Glutamatergic neuron (in vitro differentiated cells): ENCODE measurements at regions not wholly inside any gene's neighbourhood (a gene's known extent, or its start where the extent isn't known, plus 50 kb on each side); places are given as distances from the start of the nearest gene placed in this dataset.

Experiments used
- DNase-seq: peaks from one replicate; pipeline ENCODE4 v3.0.0; 2022
- H3K27ac Mint-ChIP-seq: one replicate; pipeline ENCODE4 v1.8.0; 2020; ENCODE audit warnings: mild to moderate bottlenecking, mixed read lengths, inconsistent platforms; ENCODE audit not compliant: unreplicated experiment
- H3K27me3 Mint-ChIP-seq: one replicate; pipeline ENCODE4 v1.8.0; 2020; ENCODE audit warnings: mild to moderate bottlenecking, moderate library complexity, mixed read lengths, inconsistent platforms; ENCODE audit not compliant: unreplicated experiment
- H3K36me3 Mint-ChIP-seq: one replicate; pipeline ENCODE4 v1.8.0; 2020; ENCODE audit warnings: mild to moderate bottlenecking, mixed read lengths, inconsistent platforms; ENCODE audit not compliant: unreplicated experiment
- H3K4me1 Mint-ChIP-seq: one replicate; pipeline ENCODE4 v1.8.0; 2020; ENCODE audit warnings: mild to moderate bottlenecking, low read depth, mixed read lengths, inconsistent platforms; ENCODE audit not compliant: unreplicated experiment
- H3K4me3 Mint-ChIP-seq: one replicate; pipeline ENCODE4 v1.8.0; 2020; ENCODE audit warnings: mild to moderate bottlenecking, mixed read lengths, inconsistent platforms; ENCODE audit not compliant: unreplicated experiment
- H3K9me3 Mint-ChIP-seq: one replicate; pipeline ENCODE4 v1.8.0; 2020; ENCODE audit warnings: mild to moderate bottlenecking, moderate library complexity, mixed read lengths, inconsistent platforms; ENCODE audit not compliant: unreplicated experiment
- TF ChIP-seq, protein P1 (sequence below): fragments of 200-600 bp; sonication (generic); IDR thresholded peaks from one replicate; pipeline ENCODE4 v1.5.0; 2021; ENCODE audit not compliant: partially characterized antibody, unreplicated experiment

DNA sequence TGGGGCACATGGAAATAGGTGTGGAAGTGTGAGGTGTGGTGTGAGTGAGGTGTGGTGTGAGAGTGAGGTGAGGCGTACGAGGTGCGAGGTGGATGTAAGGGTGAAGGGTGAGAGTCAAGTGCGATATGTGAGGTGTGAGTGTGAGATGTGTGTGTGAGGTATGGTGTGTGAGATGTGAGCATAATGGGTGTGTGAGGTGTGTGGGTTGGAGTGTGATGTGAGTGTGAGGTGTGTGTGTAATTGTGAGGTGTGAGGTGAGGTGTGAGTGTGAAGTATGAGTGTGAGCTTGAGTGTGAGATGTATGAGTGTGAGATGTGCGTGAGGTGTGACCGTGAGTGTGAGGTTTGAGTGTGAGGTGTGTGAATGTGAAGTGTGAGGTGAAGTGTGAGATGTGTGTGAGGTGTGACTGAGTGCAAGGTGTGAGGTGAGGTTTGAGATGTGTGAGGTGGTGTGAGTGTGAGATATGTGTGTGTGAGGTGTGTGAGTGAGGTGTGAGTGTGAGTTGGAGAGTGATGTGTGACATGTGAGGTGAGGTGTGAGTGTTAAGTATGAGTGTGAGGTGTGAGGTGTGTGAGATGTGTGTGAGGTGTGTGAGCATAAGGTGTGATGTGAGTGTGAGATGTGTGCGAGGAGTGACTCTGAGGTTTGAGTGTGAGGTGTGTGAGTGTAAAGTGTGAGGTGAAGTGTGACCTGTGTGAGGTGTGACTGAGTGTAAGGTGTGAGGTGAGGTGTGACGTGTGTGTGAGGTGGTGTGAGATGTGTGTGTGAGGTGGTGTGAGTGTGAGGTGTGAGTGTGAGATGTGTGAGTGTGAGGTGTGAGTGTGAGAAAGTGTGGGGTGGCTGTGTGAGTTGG is 354.0 kb downstream of the FOXL1 start:
- Mint-ChIP-seq H3K27me3 (peaks cover 2% of the 10 kb centered on the region), H3K4me1 (no peaks in the 10 kb centered on the region), H3K27ac (no peak overlapping the region), H3K36me3 (no peaks in the 10 kb centered on the region), H3K9me3 (no peaks in the 10 kb centered on the region), H3K4me3 (no peak overlapping the region)
- no peak for DNase-seq
- TF ChIP-seq, protein P1, sequence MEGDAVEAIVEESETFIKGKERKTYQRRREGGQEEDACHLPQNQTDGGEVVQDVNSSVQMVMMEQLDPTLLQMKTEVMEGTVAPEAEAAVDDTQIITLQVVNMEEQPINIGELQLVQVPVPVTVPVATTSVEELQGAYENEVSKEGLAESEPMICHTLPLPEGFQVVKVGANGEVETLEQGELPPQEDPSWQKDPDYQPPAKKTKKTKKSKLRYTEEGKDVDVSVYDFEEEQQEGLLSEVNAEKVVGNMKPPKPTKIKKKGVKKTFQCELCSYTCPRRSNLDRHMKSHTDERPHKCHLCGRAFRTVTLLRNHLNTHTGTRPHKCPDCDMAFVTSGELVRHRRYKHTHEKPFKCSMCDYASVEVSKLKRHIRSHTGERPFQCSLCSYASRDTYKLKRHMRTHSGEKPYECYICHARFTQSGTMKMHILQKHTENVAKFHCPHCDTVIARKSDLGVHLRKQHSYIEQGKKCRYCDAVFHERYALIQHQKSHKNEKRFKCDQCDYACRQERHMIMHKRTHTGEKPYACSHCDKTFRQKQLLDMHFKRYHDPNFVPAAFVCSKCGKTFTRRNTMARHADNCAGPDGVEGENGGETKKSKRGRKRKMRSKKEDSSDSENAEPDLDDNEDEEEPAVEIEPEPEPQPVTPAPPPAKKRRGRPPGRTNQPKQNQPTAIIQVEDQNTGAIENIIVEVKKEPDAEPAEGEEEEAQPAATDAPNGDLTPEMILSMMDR = no peak

DNA sequence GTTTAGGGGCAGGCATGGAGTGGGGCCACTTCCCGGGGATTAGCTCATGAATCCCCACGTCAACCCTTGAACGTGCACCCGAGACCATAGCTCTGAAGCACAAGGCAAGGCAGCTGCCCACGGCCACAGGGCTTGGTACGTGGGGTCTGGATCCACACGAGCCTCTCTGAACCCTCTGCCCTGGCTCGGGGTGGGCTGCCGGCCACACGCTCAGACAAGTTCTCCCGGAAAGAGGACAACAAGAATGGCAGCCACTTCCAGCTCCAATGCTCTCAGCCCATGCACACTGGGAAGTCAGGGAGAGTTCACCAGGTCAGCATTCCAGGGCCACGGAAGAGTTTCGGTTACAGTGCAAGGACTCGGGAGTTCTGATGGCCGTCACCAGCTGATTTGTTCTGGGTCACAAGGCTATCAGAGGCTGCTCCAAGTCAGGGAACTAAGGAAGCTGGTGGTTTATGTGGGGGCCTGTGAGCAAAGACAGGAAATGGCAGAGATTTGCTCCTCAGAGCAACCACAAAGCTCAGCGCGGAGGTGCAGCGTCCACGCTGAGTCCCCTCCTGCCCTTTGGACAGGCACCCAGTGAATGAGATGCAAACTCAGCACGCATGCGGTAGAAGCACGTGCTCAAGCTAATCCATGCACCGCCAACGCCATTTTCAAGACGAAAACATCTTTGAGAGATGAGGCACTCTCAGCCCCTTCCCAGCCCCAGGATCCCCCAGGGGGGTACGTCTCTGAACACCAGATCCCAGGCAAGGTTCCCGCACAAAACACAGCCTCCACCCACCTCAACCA is 356.4 kb downstream of the FOXL1 start:
- peaks cover 7% of the 10 kb centered on the region for H3K36me3 Mint-ChIP-seq
- H3K4me1 Mint-ChIP-seq = no peaks in the 10 kb centered on the region
- DNase-seq = no peak
- H3K4me3 Mint-ChIP-seq = no peak overlapping the region
- TF ChIP-seq, protein P1 = no peak
- no peak overlapping the region for H3K27ac Mint-ChIP-seq
- peaks cover 2% of the 10 kb centered on the region for H3K27me3 Mint-ChIP-seq
- no peaks in the 10 kb centered on the region for H3K9me3 Mint-ChIP-seq

DNA sequence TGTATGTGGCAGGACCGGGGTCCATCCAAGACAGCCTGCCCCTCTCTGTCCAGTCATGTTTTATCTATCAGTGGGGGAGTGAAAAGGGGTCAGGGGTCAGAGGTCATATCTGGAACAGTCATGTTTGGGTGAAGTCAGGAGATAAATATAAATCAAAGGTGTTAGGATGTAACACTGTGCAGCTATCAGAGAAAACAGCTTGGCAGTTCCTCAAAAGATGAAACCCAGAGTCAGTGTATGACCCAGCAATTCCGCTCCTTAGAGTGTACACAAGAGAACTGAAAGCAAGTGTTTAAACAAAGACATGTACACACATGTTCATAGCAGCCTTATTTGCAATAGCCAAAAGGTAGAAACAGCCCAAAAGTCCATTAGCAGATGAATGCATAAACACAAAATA is 361.3 kb downstream of the FOXL1 start:
- Mint-ChIP-seq H3K27ac (no peak overlapping the region), H3K27me3 (no peaks in the 10 kb centered on the region), H3K9me3 (peaks cover 3% of the 10 kb centered on the region), H3K4me3 (no peak overlapping the region), H3K36me3 (peaks cover 12% of the 10 kb centered on the region), H3K4me1 (peaks cover 5% of the 10 kb centered on the region)
- no peak for DNase-seq
- TF ChIP-seq, protein P1 = no peak

DNA sequence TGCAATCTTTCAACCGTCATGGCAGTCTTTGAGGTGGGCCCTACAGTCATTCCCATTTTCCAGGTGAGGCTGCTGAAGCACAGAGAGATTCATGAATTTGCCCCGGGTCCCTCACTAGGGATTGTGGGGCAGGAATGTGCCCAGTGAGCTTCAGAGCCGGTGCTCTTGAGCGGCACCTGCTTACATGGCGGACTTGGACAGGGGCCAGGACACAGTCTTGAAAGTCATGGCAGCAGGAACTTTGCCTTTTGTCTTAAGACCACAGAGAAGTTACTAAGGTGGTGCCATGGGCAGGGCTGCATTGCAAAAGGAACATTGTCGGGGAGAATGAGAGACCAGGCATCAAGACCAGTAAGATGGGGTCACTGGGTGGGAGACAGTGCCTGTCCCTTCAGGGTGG is 363.4 kb downstream of the FOXL1 start:
- H3K36me3 Mint-ChIP-seq = peaks cover 12% of the 10 kb centered on the region
- TF ChIP-seq, protein P1 = no peak

More for the DNA sequence above, 363.4 kb downstream of the FOXL1 start:
- no peak for DNase-seq
- Mint-ChIP-seq H3K27me3 (peaks cover 2% of the 10 kb centered on the region), H3K9me3 (peaks cover 3% of the 10 kb centered on the region), H3K4me1 (peaks cover 5% of the 10 kb centered on the region), H3K27ac (no peak overlapping the region), H3K4me3 (no peak overlapping the region)
